ENCODE measurements at regions not wholly inside any gene's neighbourhood (a gene's known extent, or its start where the extent isn't known, plus 50 kb on each side); places are given as distances from the start of the nearest gene placed in this dataset.

DNA sequence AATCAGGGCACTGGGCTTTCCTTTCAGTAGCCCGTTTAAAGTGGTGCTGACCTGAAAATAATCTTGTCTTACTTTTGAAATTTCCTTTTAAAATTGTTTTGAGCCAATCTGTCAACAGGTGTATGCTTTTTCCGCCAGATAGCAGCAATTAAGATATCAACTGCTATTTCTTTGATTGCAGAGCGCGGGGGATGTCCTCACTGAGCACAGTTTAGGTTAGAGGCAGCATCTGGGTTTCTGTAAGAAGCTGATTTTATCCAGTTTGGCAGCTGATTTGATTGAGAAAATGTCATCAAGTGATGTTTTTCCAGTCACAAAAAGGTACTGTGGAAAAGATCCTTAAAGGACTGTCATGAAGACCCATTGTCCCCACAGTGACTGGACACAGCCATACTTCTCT is 371.8 kb downstream of the ADAMTS20 start:
- TF ChIP-seq, protein P1, sequence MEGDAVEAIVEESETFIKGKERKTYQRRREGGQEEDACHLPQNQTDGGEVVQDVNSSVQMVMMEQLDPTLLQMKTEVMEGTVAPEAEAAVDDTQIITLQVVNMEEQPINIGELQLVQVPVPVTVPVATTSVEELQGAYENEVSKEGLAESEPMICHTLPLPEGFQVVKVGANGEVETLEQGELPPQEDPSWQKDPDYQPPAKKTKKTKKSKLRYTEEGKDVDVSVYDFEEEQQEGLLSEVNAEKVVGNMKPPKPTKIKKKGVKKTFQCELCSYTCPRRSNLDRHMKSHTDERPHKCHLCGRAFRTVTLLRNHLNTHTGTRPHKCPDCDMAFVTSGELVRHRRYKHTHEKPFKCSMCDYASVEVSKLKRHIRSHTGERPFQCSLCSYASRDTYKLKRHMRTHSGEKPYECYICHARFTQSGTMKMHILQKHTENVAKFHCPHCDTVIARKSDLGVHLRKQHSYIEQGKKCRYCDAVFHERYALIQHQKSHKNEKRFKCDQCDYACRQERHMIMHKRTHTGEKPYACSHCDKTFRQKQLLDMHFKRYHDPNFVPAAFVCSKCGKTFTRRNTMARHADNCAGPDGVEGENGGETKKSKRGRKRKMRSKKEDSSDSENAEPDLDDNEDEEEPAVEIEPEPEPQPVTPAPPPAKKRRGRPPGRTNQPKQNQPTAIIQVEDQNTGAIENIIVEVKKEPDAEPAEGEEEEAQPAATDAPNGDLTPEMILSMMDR (IDR thresholded peaks at IDR 0.05), result no peak
- no peaks in the 10 kb centered on the region for H3K27me3 ChIP-seq (ENCODE audit: low read depth)
- ATAC-seq (no peak), DNase-seq (no peak)
- peaks cover 10% of the 10 kb centered on the region for H3K9me3 ChIP-seq
- intact Hi-C loops (cut with DNase I), result no loop called here
- H3K36me3 ChIP-seq, result no peaks in the 10 kb centered on the region
- H3K4me3 ChIP-seq, result no peak overlapping the region
- no peaks in the 10 kb centered on the region for H3K4me1 ChIP-seq
- H3K27ac ChIP-seq, result no peak overlapping the region

GRCh38 chr12:43179486-43179885 is 372.5 kb downstream of the ADAMTS20 start:
- Histone ChIP-seq H3K4me3 (no peak overlapping the region), H3K9me3 (peaks cover 10% of the 10 kb centered on the region), H3K4me1 (no peaks in the 10 kb centered on the region), H3K27me3 (ENCODE audit: low read depth) (no peaks in the 10 kb centered on the region), H3K36me3 (no peaks in the 10 kb centered on the region), H3K27ac (no peak overlapping the region)
- ATAC-seq (no peak), DNase-seq (no peak)
- TF ChIP-seq, protein P1 (IDR thresholded peaks at IDR 0.05), result no peak
- intact Hi-C loops (cut with DNase I), result no loop called here

- no peak for ATAC-seq
- DNase-seq, result no peak
- Histone ChIP-seq H3K27me3 (ENCODE audit: low read depth) (no peaks in the 10 kb centered on the region), H3K4me3 (no peak overlapping the region), H3K36me3 (no peaks in the 10 kb centered on the region), H3K9me3 (peaks cover 6% of the 10 kb centered on the region), H3K4me1 (no peaks in the 10 kb centered on the region), H3K27ac (no peak overlapping the region)
- TF ChIP-seq, protein P1 (IDR thresholded peaks at IDR 0.05), result no peak
- intact Hi-C loops (cut with DNase I), result no loop called here
These were observed 374.7 kb downstream of the ADAMTS20 start for GRCh38 chr12:43177276-43177675.

DNA sequence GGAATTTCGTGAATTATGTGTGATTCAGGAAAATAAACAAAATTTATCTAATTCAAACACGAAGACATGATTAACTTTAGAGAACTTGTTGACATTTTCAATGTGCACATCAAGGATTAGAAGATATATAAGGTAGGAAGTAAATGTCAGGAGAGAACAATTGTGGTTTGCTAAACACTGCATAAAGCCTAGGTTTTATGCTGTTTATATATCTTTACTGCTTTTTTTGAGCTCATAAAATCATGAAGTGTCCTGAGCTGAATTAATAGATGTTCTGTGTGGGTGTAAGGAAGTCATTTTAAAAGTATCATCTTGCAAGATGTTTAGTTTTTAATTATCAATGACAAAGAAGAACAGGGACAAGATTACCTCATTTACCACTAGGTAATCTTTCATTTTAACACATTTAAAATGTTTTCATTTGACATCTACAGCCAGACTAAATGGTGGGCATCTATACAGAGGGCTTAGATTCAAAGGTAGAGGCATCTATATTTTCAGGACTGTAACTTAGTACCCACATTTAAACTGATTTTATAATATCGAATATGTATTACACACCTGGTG is 382.8 kb downstream of the ADAMTS20 start:
- no peaks in the 10 kb centered on the region for H3K27me3 ChIP-seq (ENCODE audit: low read depth)
- TF ChIP-seq, protein P1 (IDR thresholded peaks at IDR 0.05), result no peak
- H3K36me3 ChIP-seq, result no peaks in the 10 kb centered on the region
- intact Hi-C loops (cut with DNase I), result no loop called here
- ATAC-seq (no peak), DNase-seq (no peak)
- no peaks in the 10 kb centered on the region for H3K9me3 ChIP-seq
- H3K4me1 ChIP-seq, result no peaks in the 10 kb centered on the region
- H3K27ac ChIP-seq, result no peak overlapping the region
- H3K4me3 ChIP-seq, result no peak overlapping the region

DNA sequence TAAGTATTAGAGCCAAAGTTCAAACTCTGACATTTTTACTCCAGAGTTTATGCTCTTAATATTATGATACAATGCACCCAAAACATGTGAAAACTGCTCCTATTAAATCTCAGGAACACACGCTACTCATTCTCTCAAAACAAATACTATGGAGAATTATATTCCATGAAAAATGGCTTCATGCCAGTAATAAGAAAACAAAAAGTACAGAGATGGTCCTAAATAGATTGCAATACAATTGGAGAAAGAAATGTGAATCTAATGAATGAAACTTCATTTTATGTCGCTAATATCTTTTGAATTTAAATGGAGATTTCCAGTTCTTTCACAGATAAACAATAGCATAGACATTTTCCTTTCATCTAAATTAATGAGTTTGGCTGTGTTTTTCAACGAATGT is 384.3 kb downstream of the ADAMTS20 start:
- no peak for ATAC-seq
- Histone ChIP-seq H3K36me3 (no peaks in the 10 kb centered on the region), H3K27ac (no peak overlapping the region), H3K9me3 (no peaks in the 10 kb centered on the region), H3K27me3 (ENCODE audit: low read depth) (no peaks in the 10 kb centered on the region), H3K4me1 (no peaks in the 10 kb centered on the region), H3K4me3 (no peak overlapping the region)
- TF ChIP-seq, protein P1 (IDR thresholded peaks at IDR 0.05), result no peak
- intact Hi-C loops (cut with DNase I), result no loop called here
- no peak for DNase-seq

- no peak overlapping the region for H3K4me3 ChIP-seq
- H3K4me1 ChIP-seq, result no peaks in the 10 kb centered on the region
- DNase-seq (no peak), ATAC-seq (no peak)
- H3K27ac ChIP-seq, result no peak overlapping the region
- intact Hi-C loops (cut with DNase I), result no loop called here
- no peaks in the 10 kb centered on the region for H3K36me3 ChIP-seq
- H3K9me3 ChIP-seq, result no peaks in the 10 kb centered on the region
- TF ChIP-seq, protein P1 (IDR thresholded peaks at IDR 0.05), result no peak
- no peaks in the 10 kb centered on the region for H3K27me3 ChIP-seq (ENCODE audit: low read depth)
These were observed 386.7 kb downstream of the ADAMTS20 start for GRCh38 chr12:43165351-43165750.

Data from lower lobe of right lung (tissue), 2 donors.